ENCODE measurements at regions not wholly inside any gene's neighbourhood (a gene's known extent, or its start where the extent isn't known, plus 50 kb on each side); places are given as distances from the start of the nearest gene placed in this dataset.

GRCh38 chr5:175785681-175786080, 85.7 kb upstream of the CPLX2 start:
- Histone ChIP-seq H3K9me3 (ENCODE audit: control extremely low read depth in 1 of 3, control insufficient read depth in 2 of 3, insufficient read depth in 1 of 3, low read length in 2 of 3) (no peaks in the 10 kb centered on the region), H3K36me3 (replicated peaks in 1 of 2; ENCODE audit: control extremely low read depth in 1 of 2, control insufficient read depth in 1 of 2, extremely low read depth in 1 of 2, insufficient read depth in 2 of 2, low read length in 1 of 2) (no peaks in the 10 kb centered on the region), H3K4me1 (ENCODE audit: control insufficient read depth in 2 of 2, insufficient read depth in 2 of 2, low read length in 2 of 2) (no peaks in the 10 kb centered on the region), H3K4me2 (replicated peaks; ENCODE audit: low read depth, low read length, poor library complexity, severe bottlenecking) (no peak overlapping the region), H2AFZ (ENCODE audit: insufficient read depth, low read depth, low read length, poor library complexity, severe bottlenecking) (no peak overlapping the region), H3K79me2 (ENCODE audit: control insufficient read depth, insufficient read depth, low read length) (no peaks in the 10 kb centered on the region), H3K27ac (ENCODE audit: low read length in 2 of 2) (no peak overlapping the region), H3K27me3 (replicated peaks in 1 of 4; ENCODE audit: control extremely low read depth in 1 of 4, control insufficient read depth in 3 of 4, insufficient read depth in 4 of 4, low read length in 3 of 4) (peaks cover 0 to 13% (median 4%) of the 10 kb centered on the region in 4 experiments), H3K4me3 (ENCODE audit: control extremely low read depth in 1 of 5, extremely low read depth in 1 of 5, insufficient read depth in 1 of 5, low read depth in 2 of 5, low read length in 4 of 5) (no peak overlapping the region), H4K20me1 (ENCODE audit: control insufficient read depth, insufficient read depth, low read length, poor library complexity, severe bottlenecking) (no peaks in the 10 kb centered on the region), H3K9ac (ENCODE audit: low read length) (no peak overlapping the region)
- Mint-ChIP-seq H3K4me1 (no peaks in the 10 kb centered on the region), H3K4me3 (no peak overlapping the region), H3K27ac (no peak overlapping the region), H3K9me3 (ENCODE audit: insufficient read depth) (no peaks in the 10 kb centered on the region), H3K27me3 (peaks cover 56% of the 10 kb centered on the region)
- TF ChIP-seq CTCF (IDR thresholded peaks at IDR 0.05): no peak
- TF ChIP-seq EZH2 (IDR thresholded peaks at IDR 0.05; ENCODE audit: borderline replicate concordance, insufficient read depth, low read depth, low read length, poor library complexity, severe bottlenecking): no peak
- ChIA-PET POLR2A (no interaction called here), CTCF (no interaction called here)
- intact Hi-C loops (cut with micrococcal nuclease): no loop called here
- ATAC-seq (ENCODE audit: low read depth): no peak
- DNase-seq: no peak

GRCh38 chr5:175788155-175788787, 83.1 kb upstream of the CPLX2 start:
- no peak overlapping the region for H3K27ac Mint-ChIP-seq
- no peak overlapping the region for H3K4me3 ChIP-seq (ENCODE audit: control extremely low read depth in 1 of 5, extremely low read depth in 1 of 5, insufficient read depth in 1 of 5, low read depth in 2 of 5, low read length in 4 of 5)
- DNase-seq: no peak

More at GRCh38 chr5:175788155-175788787, 83.1 kb upstream of the CPLX2 start:
- no peak for ATAC-seq (ENCODE audit: low read depth)
- Histone ChIP-seq H3K27me3 (replicated peaks in 1 of 4; ENCODE audit: control extremely low read depth in 1 of 4, control insufficient read depth in 3 of 4, insufficient read depth in 4 of 4, low read length in 3 of 4) (peaks cover 0 to 22% (median 4%) of the 10 kb centered on the region in 4 experiments), H2AFZ (ENCODE audit: insufficient read depth, low read depth, low read length, poor library complexity, severe bottlenecking) (no peak overlapping the region), H3K4me2 (replicated peaks; ENCODE audit: low read depth, low read length, poor library complexity, severe bottlenecking) (no peak overlapping the region), H3K9me3 (ENCODE audit: control extremely low read depth in 1 of 3, control insufficient read depth in 2 of 3, insufficient read depth in 1 of 3, low read length in 2 of 3) (peaks cover 0 to 5% (median 0%) of the 10 kb centered on the region in 3 donors), H3K36me3 (replicated peaks in 1 of 2; ENCODE audit: control extremely low read depth in 1 of 2, control insufficient read depth in 1 of 2, extremely low read depth in 1 of 2, insufficient read depth in 2 of 2, low read length in 1 of 2) (no peaks in the 10 kb centered on the region), H4K20me1 (ENCODE audit: control insufficient read depth, insufficient read depth, low read length, poor library complexity, severe bottlenecking) (no peaks in the 10 kb centered on the region), H3K4me1 (ENCODE audit: control insufficient read depth in 2 of 2, insufficient read depth in 2 of 2, low read length in 2 of 2) (no peaks in the 10 kb centered on the region), H3K27ac (ENCODE audit: low read length in 2 of 2) (no peak overlapping the region), H3K9ac (ENCODE audit: low read length) (no peak overlapping the region), H3K79me2 (ENCODE audit: control insufficient read depth, insufficient read depth, low read length) (no peaks in the 10 kb centered on the region)
- CTCF ChIA-PET: no interaction called here
- intact Hi-C loops (cut with micrococcal nuclease): no loop called here
- 88% methylated on average over 5 of the region's 9 CpGs for WGBS (ENCODE audit: insufficient coverage)
- POLR2A ChIA-PET: no interaction called here
- no peaks in the 10 kb centered on the region for H3K4me1 Mint-ChIP-seq
- no peak overlapping the region for H3K4me3 Mint-ChIP-seq
- TF ChIP-seq EZH2 (IDR thresholded peaks at IDR 0.05; ENCODE audit: borderline replicate concordance, insufficient read depth, low read depth, low read length, poor library complexity, severe bottlenecking) (no peak), CTCF (IDR thresholded peaks at IDR 0.05) (no peak)
- H3K27me3 Mint-ChIP-seq: peaks cover 59% of the 10 kb centered on the region
- H3K9me3 Mint-ChIP-seq (ENCODE audit: insufficient read depth): no peaks in the 10 kb centered on the region

Data from B cell (primary cell).